ENCODE measurements at regions not wholly inside any gene's neighbourhood (a gene's known extent, or its start where the extent isn't known, plus 50 kb on each side); places are given as distances from the start of the nearest gene placed in this dataset.
"Not testable (repeated sequence)": the region's sequence is repeated elsewhere in the genome, so short reads cannot be mapped to it uniquely, and the experiment has no call there.

DNA sequence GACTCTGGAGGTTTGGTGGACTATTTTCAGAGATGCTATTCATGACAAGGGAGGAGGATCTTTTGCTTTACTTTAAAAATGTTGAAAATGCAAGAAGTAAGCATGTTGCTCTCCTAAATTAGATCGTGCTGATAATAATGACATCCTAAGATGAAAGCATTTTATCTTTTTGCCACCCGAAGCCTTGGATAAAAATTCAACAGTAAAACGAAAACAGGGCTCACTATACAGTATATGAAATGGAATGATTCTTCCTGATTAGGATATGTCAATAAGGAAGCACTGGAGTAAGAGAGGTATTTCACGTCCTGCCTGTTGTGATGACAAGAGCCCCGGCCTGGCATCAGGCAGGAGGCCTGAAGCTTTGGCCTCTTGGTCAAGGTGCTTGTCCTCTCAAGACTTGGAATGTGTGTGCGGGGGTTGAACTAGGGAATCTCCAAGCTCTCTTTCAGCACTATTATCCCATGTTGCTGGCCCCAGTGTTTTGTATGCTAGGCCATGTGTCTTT lies 306.0 kb downstream of the MTX2 start:
- no peak for DNase-seq

- no peak for DNase-seq
Measured at GRCh38 chr2:176577054-176577453, 307.8 kb downstream of the MTX2 start.

GRCh38 chr2:176578292-176578691 lies 309.1 kb downstream of the MTX2 start:
- not testable (repeated sequence) for DNase-seq

DNA sequence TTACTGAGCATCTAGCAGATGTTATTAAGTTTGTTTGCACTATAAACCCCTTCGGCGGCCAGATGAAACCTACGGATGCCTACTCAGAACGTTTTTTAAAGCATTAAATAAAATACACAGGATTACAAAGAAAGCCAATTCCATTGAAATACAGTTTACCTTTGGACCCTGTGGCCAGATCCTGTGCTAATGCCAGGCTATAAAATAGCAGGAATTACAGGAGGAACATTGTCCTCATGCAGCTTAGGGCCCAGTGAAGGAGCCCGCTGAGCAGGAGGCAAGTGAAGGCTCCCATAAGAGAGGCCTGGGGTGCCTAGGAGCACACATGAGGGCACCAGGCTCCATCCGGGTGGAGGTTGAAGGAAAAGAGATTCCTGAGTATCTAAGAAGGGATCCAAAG lies 310.4 kb downstream of the MTX2 start:
- DNase-seq = no peak

- DNase-seq = no peak
Measured at GRCh38 chr2:176581557-176582165, 312.4 kb downstream of the MTX2 start.

- no peak for DNase-seq
Measured at GRCh38 chr2:176582176-176582575, 312.9 kb downstream of the MTX2 start.

GRCh38 chr2:176582990-176583481 lies 313.8 kb downstream of the MTX2 start:
- DNase-seq = no peak

- no peak for DNase-seq
Measured at GRCh38 chr2:176583607-176584006, 314.4 kb downstream of the MTX2 start.

GRCh38 chr2:176584333-176584732 lies 315.1 kb downstream of the MTX2 start:
- DNase-seq = no peak

GRCh38 chr2:176585291-176585690 lies 316.0 kb downstream of the MTX2 start:
- no peak for DNase-seq

DNA sequence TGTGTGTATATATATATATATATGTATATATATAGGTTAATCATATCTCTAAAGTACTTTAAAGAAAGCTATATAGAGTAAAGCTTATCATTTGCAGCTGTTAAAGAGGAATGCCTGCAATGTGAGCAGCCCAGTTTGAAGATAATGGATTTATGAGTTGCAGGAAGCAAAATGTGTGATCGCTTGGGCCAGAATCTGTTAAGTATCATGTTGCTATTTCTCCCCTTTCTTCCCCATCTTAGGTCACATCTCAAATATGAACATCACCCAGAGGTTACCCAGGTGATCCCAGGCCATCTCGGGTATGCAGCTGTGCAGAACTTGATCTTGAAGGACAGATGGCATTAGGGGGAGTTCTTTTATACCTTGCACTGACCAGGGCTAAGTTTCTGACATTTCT lies 316.5 kb downstream of the MTX2 start:
- no peak for DNase-seq

DNA sequence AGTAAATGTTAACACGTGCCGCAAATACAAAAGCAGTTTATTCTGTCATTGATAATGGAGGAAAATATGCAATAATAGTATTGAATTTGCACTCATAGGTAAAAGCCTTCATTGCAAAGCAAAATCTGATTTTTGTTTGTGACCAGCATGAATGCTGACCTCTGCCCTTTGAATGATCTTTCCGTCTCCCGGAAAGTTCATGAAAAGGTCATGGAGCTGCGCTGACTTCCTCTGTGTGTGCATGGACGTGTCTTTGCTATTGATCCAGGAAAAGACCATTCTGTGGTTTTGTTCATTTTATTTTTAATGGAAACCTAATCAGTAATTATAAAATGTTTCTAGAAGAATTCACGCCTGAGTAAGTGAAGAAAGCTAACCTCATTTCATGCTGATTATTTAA lies 320.0 kb downstream of the MTX2 start:
- DNase-seq = no peak

- no peak for DNase-seq
Measured at GRCh38 chr2:176589825-176590440, 320.7 kb downstream of the MTX2 start.

DNA sequence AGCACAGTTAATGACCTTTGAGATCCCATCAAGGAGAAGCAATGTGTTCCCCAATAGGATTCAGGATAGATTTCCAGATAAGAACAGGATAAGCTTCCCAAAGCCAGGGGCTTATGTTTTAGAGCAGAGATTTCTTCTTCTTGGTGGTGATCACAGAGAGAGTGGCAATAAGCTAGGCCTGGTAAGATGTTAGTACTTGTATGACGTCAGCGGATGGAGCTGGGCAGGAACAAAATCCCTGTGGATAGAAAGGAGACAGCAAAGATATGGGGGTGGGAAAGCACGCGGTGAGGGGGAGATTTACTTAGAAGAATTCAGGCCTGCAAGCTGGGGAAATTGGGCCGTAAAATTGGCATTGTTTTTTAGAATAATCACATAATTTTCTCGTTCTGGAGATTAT lies 323.0 kb downstream of the MTX2 start:
- no peak for DNase-seq

GRCh38 chr2:176595986-176596385 lies 326.7 kb downstream of the MTX2 start:
- no peak for DNase-seq

DNA sequence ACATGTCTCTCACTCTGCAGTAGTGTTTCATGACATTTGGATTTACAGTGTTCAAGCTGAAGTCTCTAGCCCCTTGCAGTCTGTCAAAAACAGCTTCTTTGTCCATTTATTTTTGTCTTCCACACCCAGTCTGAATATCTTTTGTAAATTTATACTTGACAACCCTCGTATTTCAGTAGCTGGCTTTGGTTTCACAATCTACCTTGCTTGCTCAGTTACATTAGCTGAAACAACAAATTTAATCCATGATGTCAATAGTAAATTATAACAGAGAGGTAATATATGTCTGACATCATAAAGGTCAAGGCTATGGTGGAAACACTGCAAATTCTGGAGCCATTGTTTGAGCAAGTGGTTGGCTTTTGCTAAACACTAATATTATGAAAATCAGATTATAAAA lies 328.7 kb downstream of the MTX2 start:
- no peak for DNase-seq

DNA sequence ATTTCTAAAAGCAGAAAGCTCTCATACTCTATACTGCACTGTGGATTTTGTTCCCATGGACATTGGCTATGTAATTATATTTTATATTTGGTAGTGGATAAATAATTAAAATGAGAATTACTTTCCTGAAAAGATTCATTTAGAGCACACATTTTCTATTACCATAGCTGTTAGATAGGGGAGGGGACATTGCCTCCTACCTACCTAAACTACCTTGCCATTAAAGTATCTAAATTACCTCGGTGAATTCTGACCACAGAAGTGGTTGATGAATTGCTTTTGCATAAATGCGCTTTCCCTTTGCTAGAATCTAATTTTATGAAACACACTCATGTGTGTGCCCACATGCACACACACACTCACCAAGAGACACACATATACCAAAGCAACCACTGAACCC lies 329.1 kb downstream of the MTX2 start:
- no peak for DNase-seq

DNA sequence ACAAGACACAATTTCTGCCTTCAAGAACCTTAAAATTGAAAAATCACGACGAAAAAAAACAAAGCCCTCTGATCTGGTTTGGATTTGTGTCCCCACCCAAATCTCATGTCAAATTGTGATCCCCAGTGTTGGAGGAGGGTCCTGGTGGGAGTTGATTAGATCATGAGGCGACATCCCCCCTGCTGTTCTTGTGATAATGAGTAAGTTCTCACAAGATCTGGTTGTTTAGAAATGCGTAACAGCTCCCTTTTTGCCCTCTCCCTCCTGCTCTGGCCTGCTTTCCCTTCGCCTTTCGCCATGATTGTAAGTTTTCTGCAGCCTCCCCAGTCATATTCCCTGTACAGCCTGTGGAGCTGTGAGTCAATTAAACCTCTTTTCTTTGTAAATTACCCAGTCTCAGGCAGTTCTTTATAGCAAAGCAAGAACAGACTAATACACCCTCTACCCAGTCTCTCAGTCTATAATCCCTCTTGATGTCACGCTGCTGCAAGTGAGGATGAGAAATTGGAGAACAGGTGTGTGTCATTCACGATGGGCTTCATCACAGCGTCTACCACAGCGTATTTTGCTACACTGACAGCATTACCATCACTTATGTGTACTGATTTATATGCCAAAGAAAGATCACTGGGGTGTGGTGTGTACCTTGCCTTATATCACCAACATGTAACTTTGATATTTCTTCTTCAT lies 330.7 kb downstream of the MTX2 start:
- DNase-seq = no peak

GRCh38 chr2:176601066-176601465 lies 331.8 kb downstream of the MTX2 start:
- no peak for DNase-seq

DNA sequence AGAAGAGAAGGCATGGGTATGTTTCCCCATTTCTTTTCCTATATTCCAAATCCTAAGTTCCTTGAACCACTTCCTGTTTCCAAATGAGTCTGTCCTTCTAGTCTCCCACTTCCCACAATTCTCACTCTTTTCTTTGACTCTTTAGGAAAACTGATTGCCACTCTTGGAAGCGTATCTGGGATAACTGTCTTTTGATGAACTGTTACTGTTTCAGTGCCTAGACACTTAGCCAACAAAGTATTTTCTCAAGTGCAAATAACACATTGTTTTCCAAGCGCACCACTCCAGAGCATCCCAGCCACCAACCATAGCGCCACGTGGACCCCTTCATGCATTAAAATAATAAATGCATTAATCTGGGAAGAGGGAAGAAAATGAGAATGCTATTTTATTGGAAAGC lies 342.8 kb downstream of the MTX2 start:
- DNase-seq = no peak

GRCh38 chr2:176612736-176613135 lies 343.5 kb downstream of the MTX2 start:
- DNase-seq = no peak

DNA sequence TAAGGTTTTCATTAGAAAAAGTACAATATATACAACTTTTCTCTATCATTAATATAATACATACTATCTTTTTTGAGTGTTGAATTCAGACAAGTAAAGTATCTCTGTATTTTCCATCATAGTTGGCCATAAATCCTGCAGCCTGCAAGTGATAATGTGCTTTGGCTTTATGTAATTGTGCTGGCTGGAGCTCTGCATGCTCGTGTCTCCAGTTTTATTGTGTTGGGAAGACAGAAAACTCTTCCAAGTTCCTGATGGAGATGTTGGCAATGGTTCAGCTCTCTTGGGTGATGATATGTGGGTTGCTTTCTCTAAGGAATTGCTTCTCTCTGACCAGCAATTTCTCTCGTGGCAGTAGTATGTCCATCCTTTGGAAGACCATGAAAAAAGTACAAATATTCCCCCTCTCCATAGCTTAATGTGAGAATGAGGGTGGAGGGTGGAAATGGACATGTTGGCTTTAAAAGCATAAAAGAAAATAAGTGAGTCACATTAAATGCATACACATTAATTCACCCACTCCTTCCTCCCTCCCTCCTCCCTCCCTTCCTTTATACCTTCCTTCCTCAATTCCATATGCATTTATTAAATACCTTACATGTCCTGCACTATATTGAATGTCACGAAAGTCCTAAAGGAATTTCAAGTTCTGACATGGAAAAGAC lies 344.2 kb downstream of the MTX2 start:
- DNase-seq = no peak

DNA sequence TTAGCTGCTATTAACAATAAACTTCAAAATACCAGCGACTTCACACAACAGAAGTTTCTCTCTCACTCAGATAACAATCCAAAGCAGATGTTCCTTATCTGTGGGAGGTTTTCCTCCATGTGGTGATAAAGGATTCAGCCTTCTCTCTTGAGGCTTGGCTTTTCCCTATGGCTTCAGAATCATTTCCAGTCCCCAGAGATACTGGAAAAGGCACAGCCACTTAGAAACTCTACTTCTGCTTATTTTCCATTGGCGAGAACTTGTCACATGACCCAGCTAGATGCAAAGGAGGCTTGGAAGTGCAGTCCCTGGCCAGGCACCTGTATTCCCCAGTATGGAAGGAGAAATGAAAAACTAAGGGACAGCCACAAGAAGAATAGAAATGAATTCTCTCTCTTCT lies 344.8 kb downstream of the MTX2 start:
- DNase-seq = no peak

- no peak for DNase-seq
Measured at GRCh38 chr2:176614930-176615329, 345.7 kb downstream of the MTX2 start.

Data from activated CD4-positive, alpha-beta T cell treated with anti-CD3 and anti-CD28 coated beads for 4 hours (primary cell).